Naive thymus-derived CD4-positive, alpha-beta T cell (primary cell): ENCODE measurements at regions not wholly inside any gene's neighbourhood (a gene's known extent, or its start where the extent isn't known, plus 50 kb on each side); places are given as distances from the start of the nearest gene placed in this dataset.

Experiments used
- ATAC-seq: fragments of 150-1000 bp; cut with Tn5 transposase; 2 replicates; pipeline ENCODE4 v1.10.0; 2021; ENCODE audit warnings: mild to moderate bottlenecking, moderate library complexity
- CTCF ChIA-PET: fragments of 350-600 bp; sonication (Branson Sonifier 250); formaldehyde crosslinking; loops from one replicate; lab custom pipeline; 2021; ENCODE audit warnings: antibody characterized with exemption; lab: Charles Lee
- POLR2A ChIA-PET: fragments of 350-600 bp; sonication (Branson Sonifier 250); formaldehyde crosslinking; loops from one replicate; lab custom pipeline; 2021; ENCODE audit warnings: antibody characterized with exemption, inconsistent platforms; lab: Charles Lee
- DNase-seq, 9 donors: peaks; one replicate each; pipeline versions ENCODE4 v3.0.0 to v3.0.0-alpha.2; 2020 to 2022; ENCODE audit warnings: mixed read lengths in 1 of 9
- H3K27ac ChIP-seq: one replicate; pipeline ENCODE4 v1.7.0; 2013; ENCODE audit warnings: mild to moderate bottlenecking, low read depth, low read length, moderate library complexity
- H3K27me3 ChIP-seq, 2 donors: one replicate each; pipeline ENCODE4 v1.7.0; 2013; ENCODE audit warnings: low read length in 2 of 2, mild to moderate bottlenecking in 2 of 2, moderate library complexity in 2 of 2; ENCODE audit not compliant: control insufficient read depth in 2 of 2, insufficient read depth in 2 of 2
- H3K36me3 ChIP-seq, 3 experiments: 1 replicate in 2 of 3; 2 replicates in 1 of 3; pipeline ENCODE4 v1.7.0; 2013; ENCODE audit warnings: low read length in 3 of 3, mild to moderate bottlenecking in 3 of 3, moderate library complexity in 1 of 3; ENCODE audit not compliant: insufficient read depth in 3 of 3, control insufficient read depth in 2 of 3
- H3K4me1 ChIP-seq, 2 donors: one replicate each; pipeline ENCODE4 v1.7.0; 2013; ENCODE audit warnings: low read length in 2 of 2, mild to moderate bottlenecking in 2 of 2, moderate library complexity in 1 of 2; ENCODE audit not compliant: control insufficient read depth in 2 of 2, insufficient read depth in 2 of 2
- H3K4me3 ChIP-seq: 2 replicates; pipeline ENCODE4 v1.7.0; 2013; ENCODE audit warnings: mild to moderate bottlenecking, low read length
- H3K9me3 ChIP-seq, 3 experiments: 1 replicate in 2 of 3; 2 replicates in 1 of 3; pipeline ENCODE4 v1.7.0; 2013; ENCODE audit warnings: low read length in 3 of 3; ENCODE audit not compliant: control insufficient read depth in 2 of 3
- H3K27ac Mint-ChIP-seq, 9 donors: one replicate each; pipeline ENCODE4 v1.8.0; 2020 to 2022; ENCODE audit warnings: mixed read lengths in 9 of 9, mild to moderate bottlenecking in 8 of 9, moderate library complexity in 5 of 9, inconsistent platforms in 2 of 9
- H3K27me3 Mint-ChIP-seq, 5 donors: one replicate each; pipeline ENCODE4 v1.8.0; 2021 to 2022; ENCODE audit warnings: mixed read lengths in 5 of 5, mild to moderate bottlenecking in 1 of 5
- H3K36me3 Mint-ChIP-seq, 5 donors: one replicate each; pipeline ENCODE4 v1.8.0; 2020 to 2022; ENCODE audit warnings: mixed read lengths in 5 of 5, mild to moderate bottlenecking in 3 of 5, inconsistent platforms in 1 of 5
- H3K4me1 Mint-ChIP-seq, 7 donors: one replicate each; pipeline ENCODE4 v1.8.0; 2020 to 2022; ENCODE audit warnings: mixed read lengths in 7 of 7, mild to moderate bottlenecking in 3 of 7, inconsistent platforms in 1 of 7
- H3K4me3 Mint-ChIP-seq, 10 donors: one replicate each; pipeline ENCODE4 v1.8.0; 2020 to 2022; ENCODE audit warnings: mild to moderate bottlenecking in 10 of 10, mixed read lengths in 10 of 10, moderate library complexity in 6 of 10, inconsistent platforms in 2 of 10
- H3K9me3 Mint-ChIP-seq, 11 donors: one replicate each; pipeline ENCODE4 v1.8.0; 2020 to 2022; ENCODE audit warnings: mixed read lengths in 11 of 11, mild to moderate bottlenecking in 4 of 11, inconsistent platforms in 1 of 11, moderate library complexity in 1 of 11
- intact Hi-C, 2 donors: fragments of 100-400 bp; cut with micrococcal nuclease; formaldehyde crosslinking; loops; one replicate each; pipeline ENCODE4 v1.15.1; 2023

DNA sequence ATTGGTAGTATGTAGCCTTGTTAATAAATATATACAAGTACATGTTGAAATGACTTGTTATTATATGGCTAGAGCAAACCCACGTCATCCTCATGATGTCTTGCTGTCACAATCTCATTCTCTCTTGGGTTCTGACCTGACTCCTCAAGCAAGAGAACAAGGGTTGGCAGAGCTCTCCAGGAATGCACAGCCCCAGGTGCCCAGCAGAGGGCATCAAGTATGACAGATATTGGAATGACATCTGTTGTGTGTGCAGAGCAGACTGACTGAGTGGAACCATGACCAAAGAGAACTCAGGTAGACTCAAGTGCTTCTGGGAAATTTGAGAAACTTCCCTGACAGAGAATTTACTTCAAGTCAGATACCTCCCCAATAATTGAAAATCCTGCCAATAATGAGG is 90.6 kb downstream of the PAX1 start:
- ChIA-PET POLR2A (no interaction called here), CTCF (no interaction called here)
- no peaks in the 10 kb centered on the region for H3K36me3 ChIP-seq
- no peak overlapping the region for H3K4me3 ChIP-seq
- H3K36me3 Mint-ChIP-seq: no peaks in the 10 kb centered on the region
- no peak overlapping the region for H3K27ac ChIP-seq
- DNase-seq: no peak
- no peak overlapping the region for H3K4me3 Mint-ChIP-seq
- peaks cover 0 to 15% (median 0%) of the 10 kb centered on the region in 5 donors for H3K27me3 Mint-ChIP-seq
- intact Hi-C loops: no loop called here
- H3K4me1 ChIP-seq: no peaks in the 10 kb centered on the region
- H3K9me3 Mint-ChIP-seq: peaks cover 0 to 8% (median 4%) of the 10 kb centered on the region in 11 donors
- no peak for ATAC-seq
- H3K27ac Mint-ChIP-seq: no peak overlapping the region
- no peaks in the 10 kb centered on the region for H3K4me1 Mint-ChIP-seq
- no peaks in the 10 kb centered on the region for H3K27me3 ChIP-seq
- no peaks in the 10 kb centered on the region for H3K9me3 ChIP-seq

DNA sequence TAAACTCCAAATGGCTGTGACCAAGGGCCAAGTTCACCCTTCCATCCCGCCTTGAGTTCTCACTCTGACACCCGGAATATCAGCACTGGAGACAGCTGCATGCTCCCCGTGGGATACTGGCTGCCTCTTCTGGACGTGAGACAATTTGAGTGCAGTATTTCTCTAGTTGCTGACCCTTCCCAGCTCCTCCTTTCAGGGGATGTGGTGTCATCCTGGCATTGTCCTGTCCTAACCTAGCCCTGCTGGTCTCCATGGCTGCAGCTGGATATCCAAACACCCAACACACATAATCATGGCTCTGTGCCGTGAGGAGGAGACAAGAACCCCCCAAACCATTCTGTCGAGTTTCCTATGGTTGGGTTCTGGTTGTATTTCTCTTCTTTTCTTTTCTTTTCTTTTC is 82.6 kb downstream of the PAX1 start:
- DNase-seq: no peak
- H3K9me3 Mint-ChIP-seq: peaks cover 1 to 27% (median 9%) of the 10 kb centered on the region in 11 donors
- no peaks in the 10 kb centered on the region for H3K4me1 ChIP-seq
- CTCF ChIA-PET: no interaction called here
- H3K36me3 ChIP-seq: no peaks in the 10 kb centered on the region
- H3K27ac Mint-ChIP-seq: no peak overlapping the region
- H3K4me3 Mint-ChIP-seq: no peak overlapping the region
- peaks cover 0 to 14% (median 8%) of the 10 kb centered on the region in 5 donors for H3K27me3 Mint-ChIP-seq
- H3K4me1 Mint-ChIP-seq: no peaks in the 10 kb centered on the region
- no peak overlapping the region for H3K4me3 ChIP-seq
- ATAC-seq: no peak
- no peaks in the 10 kb centered on the region for H3K36me3 Mint-ChIP-seq
- no peak overlapping the region for H3K27ac ChIP-seq
- POLR2A ChIA-PET: no interaction called here
- intact Hi-C loops: no loop called here
- H3K9me3 ChIP-seq: no peaks in the 10 kb centered on the region
- no peaks in the 10 kb centered on the region for H3K27me3 ChIP-seq

DNA sequence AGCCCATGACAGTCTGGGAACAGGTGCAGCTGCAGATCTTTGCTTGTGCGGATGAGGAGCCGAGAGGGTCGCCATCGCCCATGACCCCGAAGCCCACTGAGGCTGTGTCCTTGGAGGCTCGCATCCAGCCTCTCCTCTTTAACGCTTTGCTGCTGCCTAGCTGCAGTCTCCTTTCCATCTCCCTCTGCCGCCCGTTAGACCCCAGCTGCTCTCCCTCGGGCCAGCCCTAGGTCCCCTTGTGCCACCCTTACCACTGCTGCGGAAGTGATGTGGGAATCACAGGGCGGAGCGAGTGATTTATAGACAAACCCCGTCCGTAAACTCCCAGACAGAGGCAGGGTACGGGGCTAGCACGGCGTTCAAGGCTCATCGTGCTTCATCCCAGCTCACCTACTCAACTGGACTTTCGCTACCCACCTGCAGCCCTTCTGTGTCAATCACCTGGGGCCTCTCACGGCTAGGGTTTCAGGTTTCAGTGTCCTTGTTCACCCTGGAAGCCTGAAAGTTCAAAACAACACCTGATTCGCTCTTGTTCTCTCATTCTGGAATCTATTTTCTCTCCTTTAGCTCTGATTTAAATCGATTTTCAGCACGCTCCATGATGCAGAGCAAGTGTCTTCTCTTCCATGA is 76.1 kb downstream of the PAX1 start:
- Histone ChIP-seq H3K4me3 (no peak overlapping the region), H3K4me1 (no peaks in the 10 kb centered on the region), H3K36me3 (no peaks in the 10 kb centered on the region), H3K27ac (no peak overlapping the region), H3K9me3 (no peaks in the 10 kb centered on the region), H3K27me3 (no peaks in the 10 kb centered on the region)
- POLR2A ChIA-PET: no interaction called here
- H3K4me1 Mint-ChIP-seq: no peaks in the 10 kb centered on the region
- peaks cover 0 to 34% (median 14%) of the 10 kb centered on the region in 11 donors for H3K9me3 Mint-ChIP-seq
- DNase-seq: no peak
- intact Hi-C loops: no loop called here
- peaks cover 0 to 13% (median 3%) of the 10 kb centered on the region in 5 donors for H3K27me3 Mint-ChIP-seq
- CTCF ChIA-PET: no interaction called here
- H3K27ac Mint-ChIP-seq: no peak overlapping the region
- no peak overlapping the region for H3K4me3 Mint-ChIP-seq
- peaks cover 0 to 6% (median 0%) of the 10 kb centered on the region in 5 donors for H3K36me3 Mint-ChIP-seq
- no peak for ATAC-seq

DNA sequence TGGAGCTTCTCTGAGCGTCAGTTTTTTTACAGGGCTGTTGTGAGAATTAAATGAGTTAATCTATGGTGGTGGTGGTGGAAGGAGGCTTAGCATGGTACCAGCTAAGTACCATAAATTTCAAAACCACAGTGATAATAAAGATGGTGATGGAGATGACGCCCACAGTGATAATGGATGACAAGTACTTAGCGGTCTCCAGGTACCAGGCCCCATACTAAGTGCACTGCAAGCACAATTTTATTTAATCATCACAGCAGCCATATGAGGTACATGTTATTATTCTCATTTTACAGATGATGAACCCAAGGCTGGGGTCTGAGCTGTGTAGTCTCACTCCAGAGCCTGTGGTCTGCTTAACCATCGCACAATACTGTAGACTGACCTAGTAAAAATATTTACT is 75.1 kb downstream of the PAX1 start:
- ATAC-seq: no peak
- Mint-ChIP-seq H3K36me3 (peaks cover 0 to 6% (median 0%) of the 10 kb centered on the region in 5 donors), H3K27ac (no peak overlapping the region), H3K27me3 (peaks cover 0 to 13% (median 4%) of the 10 kb centered on the region in 5 donors), H3K4me1 (no peaks in the 10 kb centered on the region), H3K9me3 (peaks cover 0 to 34% (median 10%) of the 10 kb centered on the region in 11 donors), H3K4me3 (no peak overlapping the region)
- CTCF ChIA-PET: no interaction called here
- no peaks in the 10 kb centered on the region for H3K9me3 ChIP-seq
- no peaks in the 10 kb centered on the region for H3K27me3 ChIP-seq
- H3K4me3 ChIP-seq: no peak overlapping the region
- POLR2A ChIA-PET: no interaction called here
- no peaks in the 10 kb centered on the region for H3K36me3 ChIP-seq
- intact Hi-C loops: no loop called here
- no peaks in the 10 kb centered on the region for H3K4me1 ChIP-seq
- DNase-seq: no peak
- H3K27ac ChIP-seq: no peak overlapping the region
